SK-N-MC (cell line): ENCODE measurements at regions not wholly inside any gene's neighbourhood (a gene's known extent, or its start where the extent isn't known, plus 50 kb on each side); places are given as distances from the start of the nearest gene placed in this dataset.

Experiments used
- DNase-seq: peaks from one replicate; pipeline ENCODE4 v3.0.0-alpha.2; 2011; ENCODE audit warnings: low read depth, low spot score
- H3K27ac ChIP-seq: fragments of 200-600 bp; sonication (generic); 2 replicates; pipeline ENCODE4 v1.5.1; 2016; ENCODE audit warnings: mixed run types
- H3K36me3 ChIP-seq: fragments of 200-600 bp; sonication (generic); 2 replicates; pipeline ENCODE4 v1.6.1; 2017; ENCODE audit warnings: antibody characterized with exemption, low read length, mixed read lengths; ENCODE audit not compliant: insufficient read depth
- H3K4me3 ChIP-seq: fragments of 200-600 bp; sonication (generic); 2 replicates; pipeline ENCODE4 v1.5.1; 2016
- H3K9ac ChIP-seq: fragments of 200-600 bp; sonication (generic); 2 replicates; pipeline ENCODE4 v1.8.0; 2017; ENCODE audit warnings: mixed run types, mixed read lengths; ENCODE audit not compliant: insufficient read length
- H3K9me3 ChIP-seq: fragments of 200-600 bp; sonication (generic); 2 replicates; pipeline ENCODE4 v1.6.1; 2017; ENCODE audit warnings: low read depth, mild to moderate bottlenecking, antibody characterized with exemption, low read length, moderate library complexity, mixed read lengths
- EZH2 ChIP-seq: fragments of 200-600 bp; sonication (generic); IDR thresholded peaks from one replicate; pipeline ENCODE4 v1.6.1; 2017; ENCODE audit warnings: antibody characterized with exemption
- FOXP2 ChIP-seq: optimal IDR thresholded peaks from 2 replicates; pipeline ENCODE3; 2011; ENCODE audit warnings: mild to moderate bottlenecking, moderate library complexity; ENCODE audit not compliant: insufficient read depth; ENCODE audit errors: extremely low read length, control extremely low read depth
- POLR2AphosphoS5 ChIP-seq: IDR thresholded peaks from 2 replicates; pipeline ENCODE4 v1.6.1; 2012; ENCODE audit warnings: mild to moderate bottlenecking, low read depth, low read length, borderline replicate concordance

DNA sequence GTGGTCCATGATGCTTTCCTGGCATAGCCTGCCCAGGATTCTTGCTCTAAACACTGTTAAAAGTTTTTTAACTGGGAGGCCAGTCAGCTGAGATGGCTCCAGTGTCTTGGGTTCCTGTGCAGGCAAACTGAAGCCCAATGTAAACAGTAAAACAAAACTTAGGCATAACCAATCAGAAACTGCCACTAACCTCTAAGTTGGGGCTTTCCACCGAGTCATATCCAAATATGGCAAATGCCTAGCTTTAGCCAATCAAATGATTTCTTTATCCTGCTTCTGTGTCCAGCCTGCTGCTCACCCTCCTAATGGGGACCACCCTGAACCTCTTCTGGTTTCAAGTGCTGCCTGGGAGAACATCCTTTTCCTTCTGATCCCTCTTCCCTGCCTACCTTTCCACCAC is 277.9 kb downstream of the EMP1 start:
- Histone ChIP-seq H3K9ac (no peak overlapping the region), H3K27ac (no peak overlapping the region), H3K4me3 (no peak overlapping the region), H3K36me3 (no peaks in the 10 kb centered on the region), H3K9me3 (no peaks in the 10 kb centered on the region)
- TF ChIP-seq EZH2: no peak
- TF ChIP-seq POLR2AphosphoS5: no peak
- TF ChIP-seq FOXP2: no peak
- DNase-seq: no peak

DNA sequence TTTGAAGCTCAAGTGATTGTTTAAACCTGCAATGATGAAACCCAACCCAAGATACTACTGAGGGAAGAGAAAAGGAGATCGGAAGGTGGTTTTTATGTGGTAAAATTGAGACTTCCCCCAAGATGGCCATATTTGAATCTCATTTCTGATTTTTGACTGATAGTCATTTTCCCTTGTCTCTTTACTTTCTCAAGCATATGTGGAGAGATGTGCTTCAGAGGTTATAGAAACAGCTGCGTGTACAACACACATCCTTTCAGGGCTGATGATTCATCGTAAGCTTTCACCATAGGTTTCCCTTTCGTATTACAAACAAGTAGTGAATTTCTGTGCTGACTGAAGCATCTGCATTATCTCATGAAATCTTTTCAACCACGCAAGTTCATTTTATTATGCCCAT is 276.2 kb downstream of the EMP1 start:
- no peak for DNase-seq
- no peak overlapping the region for H3K27ac ChIP-seq
- no peaks in the 10 kb centered on the region for H3K36me3 ChIP-seq
- H3K4me3 ChIP-seq: no peak overlapping the region
- H3K9me3 ChIP-seq: no peaks in the 10 kb centered on the region
- TF ChIP-seq POLR2AphosphoS5: no peak
- no peak for TF ChIP-seq FOXP2
- TF ChIP-seq EZH2: no peak
- no peak overlapping the region for H3K9ac ChIP-seq

DNA sequence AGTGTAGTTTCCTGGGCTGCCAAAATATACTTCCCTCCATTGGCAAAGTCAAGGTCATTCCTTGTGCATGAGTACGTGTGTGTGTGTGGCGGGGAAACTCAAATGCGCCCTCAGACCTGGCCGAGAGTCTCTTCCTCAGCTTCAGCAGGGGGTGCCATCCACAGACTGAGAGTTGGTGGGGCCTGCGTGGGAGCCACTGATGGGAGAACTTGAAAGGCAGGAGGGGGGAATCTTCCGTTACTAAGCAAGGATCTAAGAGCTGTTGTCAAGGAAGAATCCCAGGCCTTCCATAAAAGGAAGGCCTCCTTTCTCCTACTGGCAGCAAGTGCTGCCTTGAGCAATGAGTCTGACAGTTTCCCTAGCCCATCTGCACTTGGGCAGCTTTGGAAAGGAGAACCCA is 274.9 kb downstream of the EMP1 start:
- no peak for TF ChIP-seq POLR2AphosphoS5
- no peak for TF ChIP-seq EZH2
- Histone ChIP-seq H3K9me3 (no peaks in the 10 kb centered on the region), H3K9ac (no peak overlapping the region), H3K36me3 (no peaks in the 10 kb centered on the region), H3K4me3 (no peak overlapping the region), H3K27ac (no peak overlapping the region)
- DNase-seq: no peak

DNA sequence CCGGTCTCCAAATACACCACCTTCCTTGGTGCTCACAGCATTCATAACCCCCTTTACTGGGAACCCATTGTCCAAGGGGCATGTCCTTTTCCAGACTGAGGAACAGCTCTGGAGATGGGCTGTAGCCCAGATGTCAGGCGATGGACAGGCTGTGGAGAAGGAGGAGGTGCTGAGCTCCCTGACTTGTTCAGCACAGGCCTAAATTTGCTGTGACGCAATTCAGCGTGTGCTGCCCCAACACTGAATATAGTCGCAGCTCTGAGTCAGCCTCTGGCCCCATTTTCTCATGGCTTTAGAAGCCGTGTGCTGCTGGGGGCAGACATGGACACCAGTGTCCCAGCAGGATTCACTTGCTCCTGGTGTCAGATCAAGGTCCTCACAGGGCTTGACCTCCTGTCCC is 269.1 kb downstream of the EMP1 start:
- Histone ChIP-seq H3K9me3 (no peaks in the 10 kb centered on the region), H3K4me3 (no peak overlapping the region), H3K27ac (no peak overlapping the region), H3K9ac (no peak overlapping the region), H3K36me3 (no peaks in the 10 kb centered on the region)
- TF ChIP-seq FOXP2: no peak
- TF ChIP-seq EZH2: no peak
- no peak for TF ChIP-seq POLR2AphosphoS5
- no peak for DNase-seq

DNA sequence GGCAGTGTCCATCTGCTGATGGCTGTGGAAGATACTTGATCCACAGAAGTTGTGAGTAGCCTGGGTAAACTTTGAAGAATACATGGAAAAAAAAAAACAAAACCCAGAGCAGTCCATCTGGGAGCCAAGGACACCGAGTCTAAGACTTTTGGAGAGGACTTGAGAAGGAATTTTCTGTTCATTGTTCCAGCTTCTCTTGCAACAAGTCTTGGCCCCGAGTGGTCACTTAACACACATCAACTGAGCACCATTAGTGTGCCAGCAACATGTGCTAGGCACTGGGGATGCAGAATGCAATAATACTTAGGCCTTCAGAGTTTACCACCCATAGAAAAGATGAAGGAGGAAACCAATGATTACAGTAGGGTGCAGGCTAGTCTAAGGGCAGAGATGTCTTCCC is 266.7 kb downstream of the EMP1 start:
- Histone ChIP-seq H3K27ac (no peak overlapping the region), H3K4me3 (no peak overlapping the region), H3K9me3 (no peaks in the 10 kb centered on the region), H3K9ac (no peak overlapping the region), H3K36me3 (no peaks in the 10 kb centered on the region)
- no peak for DNase-seq
- TF ChIP-seq FOXP2 (no peak), POLR2AphosphoS5 (no peak), EZH2 (no peak)

DNA sequence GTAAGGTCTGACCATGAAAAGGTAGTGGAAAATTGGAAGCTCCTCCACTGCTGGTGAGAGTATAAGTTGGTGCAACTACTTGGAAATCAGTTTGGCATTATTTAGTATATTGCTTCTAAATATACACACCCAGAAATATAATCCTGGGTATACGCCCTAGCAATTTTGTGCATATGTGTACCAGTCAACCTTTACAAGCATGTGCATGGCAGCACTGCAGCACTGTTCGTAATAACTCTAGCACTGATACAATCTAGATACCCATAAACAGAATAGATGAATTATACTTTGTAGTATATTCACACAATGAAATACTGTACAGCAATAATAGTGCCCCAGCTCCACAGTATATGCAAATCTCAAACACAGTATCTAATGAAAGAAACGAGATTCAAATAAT is 265.9 kb downstream of the EMP1 start:
- Histone ChIP-seq H3K4me3 (no peak overlapping the region), H3K9ac (no peak overlapping the region), H3K9me3 (no peaks in the 10 kb centered on the region), H3K36me3 (no peaks in the 10 kb centered on the region), H3K27ac (no peak overlapping the region)
- no peak for DNase-seq
- no peak for TF ChIP-seq EZH2
- no peak for TF ChIP-seq FOXP2
- TF ChIP-seq POLR2AphosphoS5: no peak

DNA sequence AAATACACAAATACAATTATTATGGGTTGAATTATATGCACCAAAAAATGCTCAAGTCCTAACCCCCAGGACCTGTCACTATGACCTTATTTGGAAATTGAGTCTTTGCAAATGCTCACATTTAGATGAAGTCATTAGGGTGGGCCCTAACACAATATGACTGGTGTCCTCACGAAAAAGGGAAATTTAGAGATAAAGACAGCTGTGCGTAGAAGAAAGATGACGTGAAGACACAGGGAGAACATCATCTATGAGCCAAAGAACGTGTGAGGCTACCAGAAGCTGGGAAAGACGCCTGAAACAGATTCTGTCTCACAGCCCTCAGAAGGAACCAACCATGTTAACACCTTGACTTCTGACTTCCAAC is 259.2 kb downstream of the EMP1 start:
- TF ChIP-seq FOXP2 (no peak), EZH2 (no peak), POLR2AphosphoS5 (no peak)
- H3K9me3 ChIP-seq: no peaks in the 10 kb centered on the region
- no peak overlapping the region for H3K4me3 ChIP-seq
- no peak for DNase-seq
- H3K36me3 ChIP-seq: no peaks in the 10 kb centered on the region
- no peak overlapping the region for H3K27ac ChIP-seq
- H3K9ac ChIP-seq: no peak overlapping the region

DNA sequence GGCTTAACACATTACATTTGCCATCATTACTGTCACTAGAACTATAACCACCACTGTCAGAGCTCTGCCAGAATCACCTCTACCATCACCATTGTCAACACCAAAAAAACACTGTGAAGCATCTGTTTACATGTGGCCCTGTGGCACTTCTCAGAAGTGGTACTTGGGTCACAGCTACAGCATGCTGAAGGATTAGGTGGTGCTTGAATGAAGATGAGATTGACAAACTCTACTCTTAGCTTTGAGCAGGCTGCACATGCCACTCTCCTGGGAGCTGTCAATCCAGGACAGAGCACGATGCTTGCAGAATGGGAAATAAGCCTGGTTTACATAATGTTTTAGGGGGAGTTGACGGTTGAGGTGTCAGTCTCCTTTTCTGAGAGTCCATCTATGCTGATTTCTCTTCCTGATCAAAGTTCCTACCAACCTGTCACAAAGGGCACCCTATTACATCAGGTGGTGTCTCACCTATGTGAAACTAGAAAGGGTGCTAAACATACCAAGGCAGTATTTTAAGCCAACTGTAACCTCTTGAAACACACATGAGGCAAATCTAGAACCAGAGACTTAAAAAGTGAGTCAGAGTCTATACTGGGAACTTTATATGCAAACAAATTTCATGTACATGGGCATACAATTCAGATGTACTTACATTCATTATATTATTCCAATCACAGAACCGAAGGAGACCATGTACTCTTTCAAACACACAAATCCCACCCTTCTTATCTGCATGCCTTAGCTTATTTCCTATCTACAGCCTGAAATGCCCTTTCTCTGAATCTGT is 258.7 kb downstream of the EMP1 start:
- H3K9ac ChIP-seq: no peak overlapping the region
- DNase-seq: no peak
- no peaks in the 10 kb centered on the region for H3K9me3 ChIP-seq
- no peaks in the 10 kb centered on the region for H3K36me3 ChIP-seq
- no peak overlapping the region for H3K27ac ChIP-seq
- TF ChIP-seq EZH2 (no peak), POLR2AphosphoS5 (no peak), FOXP2 (no peak)
- H3K4me3 ChIP-seq: no peak overlapping the region
